ENCODE measurements at regions not wholly inside any gene's neighbourhood (a gene's known extent, or its start where the extent isn't known, plus 50 kb on each side); places are given as distances from the start of the nearest gene placed in this dataset.

DNA sequence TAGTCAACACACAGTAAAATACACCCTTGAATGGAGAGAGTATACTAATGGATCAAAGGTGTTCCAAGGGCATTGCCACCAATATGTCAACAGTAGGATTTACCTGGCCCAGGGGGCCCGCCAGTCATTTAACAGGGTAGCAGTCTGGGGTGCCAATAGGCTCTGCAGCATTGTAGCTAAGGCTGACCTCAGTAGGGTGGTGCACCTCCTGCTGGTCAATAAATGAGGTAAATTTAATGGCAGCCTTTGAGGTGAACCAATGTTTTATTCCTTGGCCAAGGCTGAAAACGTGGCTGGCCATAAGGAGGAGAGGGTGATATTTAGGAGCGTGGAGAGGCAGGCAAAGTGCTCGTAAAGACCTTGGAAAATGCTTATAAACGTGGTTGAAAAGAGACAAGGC lies 147.2 kb downstream of the RPS12 start:
- no peak for TF ChIP-seq SIN3A (IDR thresholded peaks at IDR 0.05; ENCODE audit: borderline replicate concordance, insufficient read depth, low read length)
- TF ChIP-seq, protein P1, sequence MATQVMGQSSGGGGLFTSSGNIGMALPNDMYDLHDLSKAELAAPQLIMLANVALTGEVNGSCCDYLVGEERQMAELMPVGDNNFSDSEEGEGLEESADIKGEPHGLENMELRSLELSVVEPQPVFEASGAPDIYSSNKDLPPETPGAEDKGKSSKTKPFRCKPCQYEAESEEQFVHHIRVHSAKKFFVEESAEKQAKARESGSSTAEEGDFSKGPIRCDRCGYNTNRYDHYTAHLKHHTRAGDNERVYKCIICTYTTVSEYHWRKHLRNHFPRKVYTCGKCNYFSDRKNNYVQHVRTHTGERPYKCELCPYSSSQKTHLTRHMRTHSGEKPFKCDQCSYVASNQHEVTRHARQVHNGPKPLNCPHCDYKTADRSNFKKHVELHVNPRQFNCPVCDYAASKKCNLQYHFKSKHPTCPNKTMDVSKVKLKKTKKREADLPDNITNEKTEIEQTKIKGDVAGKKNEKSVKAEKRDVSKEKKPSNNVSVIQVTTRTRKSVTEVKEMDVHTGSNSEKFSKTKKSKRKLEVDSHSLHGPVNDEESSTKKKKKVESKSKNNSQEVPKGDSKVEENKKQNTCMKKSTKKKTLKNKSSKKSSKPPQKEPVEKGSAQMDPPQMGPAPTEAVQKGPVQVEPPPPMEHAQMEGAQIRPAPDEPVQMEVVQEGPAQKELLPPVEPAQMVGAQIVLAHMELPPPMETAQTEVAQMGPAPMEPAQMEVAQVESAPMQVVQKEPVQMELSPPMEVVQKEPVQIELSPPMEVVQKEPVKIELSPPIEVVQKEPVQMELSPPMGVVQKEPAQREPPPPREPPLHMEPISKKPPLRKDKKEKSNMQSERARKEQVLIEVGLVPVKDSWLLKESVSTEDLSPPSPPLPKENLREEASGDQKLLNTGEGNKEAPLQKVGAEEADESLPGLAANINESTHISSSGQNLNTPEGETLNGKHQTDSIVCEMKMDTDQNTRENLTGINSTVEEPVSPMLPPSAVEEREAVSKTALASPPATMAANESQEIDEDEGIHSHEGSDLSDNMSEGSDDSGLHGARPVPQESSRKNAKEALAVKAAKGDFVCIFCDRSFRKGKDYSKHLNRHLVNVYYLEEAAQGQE (IDR thresholded peaks at IDR 0.05; ENCODE audit: insufficient read depth in 1 of 2, low read depth in 2 of 2, low read length in 2 of 2) = no peak
- no peak for TF ChIP-seq TAF1 (IDR thresholded peaks at IDR 0.05; ENCODE audit: borderline replicate concordance, insufficient read depth, low read length)
- no peak for TF ChIP-seq FOXP2 (optimal IDR thresholded peaks at IDR 0.05; ENCODE audit: borderline replicate concordance, extremely low read depth, extremely low read length, insufficient read depth)
- no peak for TF ChIP-seq POLR2AphosphoS5 (IDR thresholded peaks at IDR 0.05; ENCODE audit: low read depth, low read length)

DNA sequence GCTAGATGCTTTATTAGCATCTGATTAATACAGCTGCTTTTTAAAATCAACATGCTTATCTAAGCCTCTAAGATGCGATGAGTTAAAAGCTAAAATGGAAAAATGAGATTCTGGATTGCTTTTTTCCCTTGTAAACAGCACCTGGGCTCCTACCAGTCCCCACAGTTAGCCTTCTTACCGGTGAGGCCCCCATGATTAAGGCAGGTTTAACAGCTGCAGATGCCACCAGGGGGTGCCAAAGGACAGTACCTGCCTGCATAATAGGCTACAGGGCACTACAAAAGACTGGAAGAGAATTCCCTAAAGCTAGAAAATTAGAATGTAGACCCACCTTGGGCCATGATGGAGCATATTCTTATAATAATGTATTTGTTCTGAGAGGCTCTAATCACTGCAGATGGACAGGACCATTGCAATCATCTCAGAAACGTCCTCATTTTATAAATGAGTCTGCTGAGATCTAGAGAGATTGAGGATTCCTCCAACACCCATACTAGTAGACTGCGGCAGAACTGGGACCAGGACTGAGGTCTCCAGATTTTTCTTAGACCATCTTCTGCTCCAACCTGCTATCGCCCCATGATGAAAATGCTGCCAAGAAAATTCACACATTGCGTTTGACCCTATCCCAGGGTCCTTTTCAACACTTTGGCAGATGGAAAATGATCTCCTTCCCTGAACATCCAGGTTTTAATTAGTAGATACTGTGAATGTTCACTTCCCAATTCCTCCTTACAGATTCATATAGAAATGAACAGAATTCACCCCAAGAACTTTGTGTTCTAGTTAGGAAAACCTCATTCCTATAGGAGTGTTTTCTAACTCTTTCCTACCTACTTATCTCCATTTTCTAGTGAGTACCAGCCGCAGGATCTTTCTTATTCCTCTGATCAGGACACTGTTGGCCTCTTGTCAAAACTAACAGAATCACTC lies 148.8 kb downstream of the RPS12 start:
- TF ChIP-seq SIN3A (IDR thresholded peaks at IDR 0.05; ENCODE audit: borderline replicate concordance, insufficient read depth, low read length) (no peak), TAF1 (IDR thresholded peaks at IDR 0.05; ENCODE audit: borderline replicate concordance, insufficient read depth, low read length) (no peak), POLR2AphosphoS5 (IDR thresholded peaks at IDR 0.05; ENCODE audit: low read depth, low read length) (no peak), FOXP2 (optimal IDR thresholded peaks at IDR 0.05; ENCODE audit: borderline replicate concordance, extremely low read depth, extremely low read length, insufficient read depth) (no peak)
- TF ChIP-seq, protein P1 (IDR thresholded peaks at IDR 0.05; ENCODE audit: insufficient read depth in 1 of 2, low read depth in 2 of 2, low read length in 2 of 2) = no peak

DNA sequence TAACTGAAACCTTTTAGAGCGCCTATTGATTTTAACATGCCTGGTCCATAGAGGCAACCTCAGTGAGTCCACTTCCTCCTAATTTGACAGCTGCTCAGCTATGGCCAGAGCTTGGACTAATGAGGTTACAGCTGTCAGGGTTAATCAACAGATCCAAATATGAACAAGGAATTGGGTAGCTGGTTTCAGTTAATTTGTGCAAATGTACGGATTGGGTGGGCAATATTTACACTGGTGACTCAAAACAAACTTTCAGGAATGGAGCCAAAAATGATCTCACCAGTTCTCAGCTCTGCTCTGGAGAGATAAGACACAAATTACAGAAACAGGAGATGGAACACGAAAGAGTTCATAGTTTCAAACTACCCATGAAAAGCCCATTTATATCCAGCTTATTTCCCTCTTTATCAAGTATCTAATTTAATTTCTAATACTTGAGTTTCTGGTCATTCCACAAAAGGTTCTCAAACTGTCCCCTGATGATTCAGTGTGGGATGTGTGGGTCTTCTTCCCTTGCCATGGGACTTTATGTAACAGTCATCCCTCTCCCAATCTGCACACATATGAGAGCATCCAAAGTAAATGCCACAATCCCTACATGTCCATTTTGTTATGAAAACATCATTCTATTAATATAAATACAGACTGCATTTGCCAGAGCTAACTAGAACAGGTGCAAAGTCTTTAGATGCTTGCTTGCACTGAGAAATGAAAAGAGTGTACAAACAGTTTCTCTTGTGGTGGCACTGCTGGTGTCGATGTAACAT lies 149.9 kb downstream of the RPS12 start:
- no peak for TF ChIP-seq POLR2AphosphoS5 (IDR thresholded peaks at IDR 0.05; ENCODE audit: low read depth, low read length)
- TF ChIP-seq, protein P1 (IDR thresholded peaks at IDR 0.05; ENCODE audit: insufficient read depth in 1 of 2, low read depth in 2 of 2, low read length in 2 of 2) = no peak
- peak; percentile 70; the same call in 1 of the 2 replicates for TF ChIP-seq SIN3A (IDR thresholded peaks at IDR 0.05; ENCODE audit: borderline replicate concordance, insufficient read depth, low read length)
- no peak for TF ChIP-seq TAF1 (IDR thresholded peaks at IDR 0.05; ENCODE audit: borderline replicate concordance, insufficient read depth, low read length)
- no peak for TF ChIP-seq FOXP2 (optimal IDR thresholded peaks at IDR 0.05; ENCODE audit: borderline replicate concordance, extremely low read depth, extremely low read length, insufficient read depth)

DNA sequence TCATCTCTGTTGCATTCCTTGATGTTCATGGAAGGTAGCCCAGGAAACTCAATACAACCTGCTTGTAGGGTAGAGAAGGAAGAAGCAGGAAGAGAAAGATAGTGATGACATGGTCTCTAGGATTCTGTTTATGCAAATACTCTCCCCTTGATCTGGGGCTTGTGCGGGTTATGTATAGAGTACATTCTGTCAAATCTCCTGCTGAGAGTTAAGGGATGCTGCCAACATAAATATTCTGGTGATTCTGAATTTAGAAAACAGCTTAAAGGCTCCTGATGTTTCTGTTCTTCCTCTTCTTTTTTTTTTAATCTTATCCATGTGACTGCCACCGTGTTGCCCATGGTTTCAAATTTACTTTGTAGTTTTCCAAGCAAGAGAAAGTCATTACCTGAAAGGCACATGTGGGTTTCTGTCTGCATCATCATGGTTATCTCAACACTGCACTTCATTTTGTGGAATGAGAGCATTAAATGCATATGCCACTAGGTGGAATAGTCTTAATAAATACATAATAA lies 150.6 kb downstream of the RPS12 start:
- TF ChIP-seq FOXP2 (optimal IDR thresholded peaks at IDR 0.05; ENCODE audit: borderline replicate concordance, extremely low read depth, extremely low read length, insufficient read depth) = no peak
- TF ChIP-seq, protein P1 (IDR thresholded peaks at IDR 0.05; ENCODE audit: insufficient read depth in 1 of 2, low read depth in 2 of 2, low read length in 2 of 2) = no peak
- TF ChIP-seq POLR2AphosphoS5 (IDR thresholded peaks at IDR 0.05; ENCODE audit: low read depth, low read length) = no peak
- TF ChIP-seq SIN3A (IDR thresholded peaks at IDR 0.05; ENCODE audit: borderline replicate concordance, insufficient read depth, low read length) = no peak
- no peak for TF ChIP-seq TAF1 (IDR thresholded peaks at IDR 0.05; ENCODE audit: borderline replicate concordance, insufficient read depth, low read length)
